ENCODE measurements at regions not wholly inside any gene's neighbourhood (a gene's known extent, or its start where the extent isn't known, plus 50 kb on each side); places are given as distances from the start of the nearest gene placed in this dataset.

DNA sequence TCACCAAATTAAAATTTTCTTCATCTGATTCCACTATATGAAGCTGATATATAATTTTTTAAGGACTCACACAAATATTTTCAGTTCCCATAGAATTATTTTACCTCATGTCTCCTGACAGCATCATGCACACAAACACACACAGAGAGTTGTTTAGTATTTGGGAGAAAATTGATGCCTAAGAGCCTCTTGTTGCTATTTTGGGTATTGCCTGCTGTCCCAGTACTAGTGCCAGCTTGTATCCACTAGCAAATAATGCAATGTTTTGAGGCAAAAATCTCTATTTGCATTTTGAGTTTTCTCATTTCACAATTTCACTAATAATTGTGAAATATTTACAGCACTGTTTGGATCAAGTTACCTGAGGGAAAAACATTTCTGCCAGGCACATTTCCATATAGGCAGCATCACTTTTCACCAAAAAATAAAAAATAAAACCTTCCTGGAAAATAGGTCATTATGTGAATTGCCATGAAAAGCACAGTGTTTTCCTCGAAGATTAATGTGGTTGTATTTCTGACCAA lies 328.2 kb downstream of the KCNJ3 start:
- Histone ChIP-seq H2AFZ (ENCODE audit: low read depth, low read length) (no peak overlapping the region), H3K79me2 (ENCODE audit: control insufficient read depth, insufficient read depth, low read length) (no peaks in the 10 kb centered on the region), H3K4me3 (no peak overlapping the region), H3K27ac (ENCODE audit: extremely low read depth, low read depth, low read length) (no peak overlapping the region), H3K9me1 (ENCODE audit: control insufficient read depth, insufficient read depth, low read length) (no peaks in the 10 kb centered on the region), H3K36me3 (ENCODE audit: control insufficient read depth, insufficient read depth, low read length) (no peaks in the 10 kb centered on the region), H3K9me3 (replicated peaks; ENCODE audit: control insufficient read depth, insufficient read depth, low read depth, low read length) (no peaks in the 10 kb centered on the region; the same call in 1 of the 2 replicates), H3K27me3 (ENCODE audit: control insufficient read depth in 2 of 2, insufficient read depth in 2 of 2, low read length in 2 of 2) (no peaks in the 10 kb centered on the region), H4K20me1 (replicated peaks; ENCODE audit: control insufficient read depth, insufficient read depth, low read length) (no peaks in the 10 kb centered on the region), H3K4me1 (replicated peaks in 1 of 2; ENCODE audit: control insufficient read depth in 2 of 2, insufficient read depth in 2 of 2, low read length in 2 of 2) (no peaks in the 10 kb centered on the region), H3K9ac (ENCODE audit: insufficient read depth in 1 of 2, low read depth in 2 of 2, low read length in 2 of 2) (no peak overlapping the region), H3K4me2 (ENCODE audit: insufficient read depth, low read length) (no peak overlapping the region)
- FAIRE-seq (no peak), DNase-seq (ENCODE audit: extremely low read depth in 1 of 4, low spot score in 3 of 4) (no peak), ATAC-seq (no peak)
- in situ Hi-C loops (cut with MboI) (no loop called here), intact Hi-C loops (cut with micrococcal nuclease) (no loop called here)
- CTCF ChIA-PET (ENCODE audit: low intra/inter-chr PET ratio) = no interaction called here
- WGBS (ENCODE audit: insufficient coverage, low coverage, missing lambda C conversion rate) = 6% methylated on average over 1 of the region's 1 CpG
- no TSS peak for BruUV-seq (replicated peaks)
- POLR2A ChIA-PET = no interaction called here
- TF ChIP-seq CTBP1 (IDR thresholded peaks at IDR 0.05; ENCODE audit: borderline replicate concordance) = no peak
- TF ChIP-seq, protein P1, sequence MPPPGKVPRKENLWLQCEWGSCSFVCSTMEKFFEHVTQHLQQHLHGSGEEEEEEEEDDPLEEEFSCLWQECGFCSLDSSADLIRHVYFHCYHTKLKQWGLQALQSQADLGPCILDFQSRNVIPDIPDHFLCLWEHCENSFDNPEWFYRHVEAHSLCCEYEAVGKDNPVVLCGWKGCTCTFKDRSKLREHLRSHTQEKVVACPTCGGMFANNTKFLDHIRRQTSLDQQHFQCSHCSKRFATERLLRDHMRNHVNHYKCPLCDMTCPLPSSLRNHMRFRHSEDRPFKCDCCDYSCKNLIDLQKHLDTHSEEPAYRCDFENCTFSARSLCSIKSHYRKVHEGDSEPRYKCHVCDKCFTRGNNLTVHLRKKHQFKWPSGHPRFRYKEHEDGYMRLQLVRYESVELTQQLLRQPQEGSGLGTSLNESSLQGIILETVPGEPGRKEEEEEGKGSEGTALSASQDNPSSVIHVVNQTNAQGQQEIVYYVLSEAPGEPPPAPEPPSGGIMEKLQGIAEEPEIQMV (tag; conservative IDR thresholded peaks at IDR 0.05; ENCODE audit: low read depth) = no peak
- no peak for TF ChIP-seq NEUROD1 (IDR thresholded peaks at IDR 0.05; ENCODE audit: borderline replicate concordance, low read depth, low read length, partially characterized antibody)
- TF ChIP-seq CHCHD3 (CRISPR knock-in tag; IDR thresholded peaks at IDR 0.05) = no peak
- TF ChIP-seq COPS2 (conservative IDR thresholded peaks at IDR 0.05) = no peak
- TF ChIP-seq PHB2 (IDR thresholded peaks at IDR 0.05; ENCODE audit: low read depth) = no peak
- no peak for TF ChIP-seq STAG1 (CRISPR knock-in tag; IDR thresholded peaks at IDR 0.05; ENCODE audit: borderline replicate concordance)
- TF ChIP-seq, protein P2, sequence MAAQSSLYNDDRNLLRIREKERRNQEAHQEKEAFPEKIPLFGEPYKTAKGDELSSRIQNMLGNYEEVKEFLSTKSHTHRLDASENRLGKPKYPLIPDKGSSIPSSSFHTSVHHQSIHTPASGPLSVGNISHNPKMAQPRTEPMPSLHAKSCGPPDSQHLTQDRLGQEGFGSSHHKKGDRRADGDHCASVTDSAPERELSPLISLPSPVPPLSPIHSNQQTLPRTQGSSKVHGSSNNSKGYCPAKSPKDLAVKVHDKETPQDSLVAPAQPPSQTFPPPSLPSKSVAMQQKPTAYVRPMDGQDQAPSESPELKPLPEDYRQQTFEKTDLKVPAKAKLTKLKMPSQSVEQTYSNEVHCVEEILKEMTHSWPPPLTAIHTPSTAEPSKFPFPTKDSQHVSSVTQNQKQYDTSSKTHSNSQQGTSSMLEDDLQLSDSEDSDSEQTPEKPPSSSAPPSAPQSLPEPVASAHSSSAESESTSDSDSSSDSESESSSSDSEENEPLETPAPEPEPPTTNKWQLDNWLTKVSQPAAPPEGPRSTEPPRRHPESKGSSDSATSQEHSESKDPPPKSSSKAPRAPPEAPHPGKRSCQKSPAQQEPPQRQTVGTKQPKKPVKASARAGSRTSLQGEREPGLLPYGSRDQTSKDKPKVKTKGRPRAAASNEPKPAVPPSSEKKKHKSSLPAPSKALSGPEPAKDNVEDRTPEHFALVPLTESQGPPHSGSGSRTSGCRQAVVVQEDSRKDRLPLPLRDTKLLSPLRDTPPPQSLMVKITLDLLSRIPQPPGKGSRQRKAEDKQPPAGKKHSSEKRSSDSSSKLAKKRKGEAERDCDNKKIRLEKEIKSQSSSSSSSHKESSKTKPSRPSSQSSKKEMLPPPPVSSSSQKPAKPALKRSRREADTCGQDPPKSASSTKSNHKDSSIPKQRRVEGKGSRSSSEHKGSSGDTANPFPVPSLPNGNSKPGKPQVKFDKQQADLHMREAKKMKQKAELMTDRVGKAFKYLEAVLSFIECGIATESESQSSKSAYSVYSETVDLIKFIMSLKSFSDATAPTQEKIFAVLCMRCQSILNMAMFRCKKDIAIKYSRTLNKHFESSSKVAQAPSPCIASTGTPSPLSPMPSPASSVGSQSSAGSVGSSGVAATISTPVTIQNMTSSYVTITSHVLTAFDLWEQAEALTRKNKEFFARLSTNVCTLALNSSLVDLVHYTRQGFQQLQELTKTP (IDR thresholded peaks at IDR 0.05; ENCODE audit: low read depth in 1 of 2, partially characterized antibody in 2 of 2) = no peak
- no peak for TF ChIP-seq DPF2 (IDR thresholded peaks at IDR 0.05)
- TF ChIP-seq, protein P3, sequence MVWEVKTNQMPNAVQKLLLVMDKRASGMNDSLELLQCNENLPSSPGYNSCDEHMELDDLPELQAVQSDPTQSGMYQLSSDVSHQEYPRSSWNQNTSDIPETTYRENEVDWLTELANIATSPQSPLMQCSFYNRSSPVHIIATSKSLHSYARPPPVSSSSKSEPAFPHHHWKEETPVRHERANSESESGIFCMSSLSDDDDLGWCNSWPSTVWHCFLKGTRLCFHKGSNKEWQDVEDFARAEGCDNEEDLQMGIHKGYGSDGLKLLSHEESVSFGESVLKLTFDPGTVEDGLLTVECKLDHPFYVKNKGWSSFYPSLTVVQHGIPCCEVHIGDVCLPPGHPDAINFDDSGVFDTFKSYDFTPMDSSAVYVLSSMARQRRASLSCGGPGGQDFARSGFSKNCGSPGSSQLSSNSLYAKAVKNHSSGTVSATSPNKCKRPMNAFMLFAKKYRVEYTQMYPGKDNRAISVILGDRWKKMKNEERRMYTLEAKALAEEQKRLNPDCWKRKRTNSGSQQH (CRISPR knock-in tag; IDR thresholded peaks at IDR 0.05) = no peak
- no peak for TF ChIP-seq RBM25 (IDR thresholded peaks at IDR 0.05; ENCODE audit: low read depth, low read length, severe bottlenecking)
- no peak for TF ChIP-seq ZNF76 (CRISPR knock-in tag; IDR thresholded peaks at IDR 0.05; ENCODE audit: borderline replicate concordance)
- no peak for TF ChIP-seq SMARCB1 (IDR thresholded peaks at IDR 0.05; ENCODE audit: insufficient read length, low read depth)

Data from K562 (cell line).